Progenitor cell of endocrine pancreas (in vitro differentiated cells): ENCODE measurements at regions not wholly inside any gene's neighbourhood (a gene's known extent, or its start where the extent isn't known, plus 50 kb on each side); places are given as distances from the start of the nearest gene placed in this dataset.

Source experiments
- DNase-seq: peaks from one replicate; pipeline ENCODE4 v3.0.0; 2021; ENCODE audit warnings: low spot score; ENCODE audit not compliant: unreplicated experiment
- H3K27ac Mint-ChIP-seq: 2 replicates; pipeline ENCODE4 v1.8.0; 2021; ENCODE audit warnings: mild to moderate bottlenecking, moderate library complexity, mixed read lengths
- H3K27me3 Mint-ChIP-seq: 2 replicates; pipeline ENCODE4 v1.8.0; 2021; ENCODE audit warnings: mixed read lengths
- H3K36me3 Mint-ChIP-seq: 2 replicates; pipeline ENCODE4 v1.8.0; 2022; ENCODE audit warnings: mixed read lengths; ENCODE audit not compliant: insufficient read depth
- H3K4me1 Mint-ChIP-seq: 2 replicates; pipeline ENCODE4 v1.8.0; 2021; ENCODE audit warnings: low read depth, mixed read lengths
- H3K4me3 Mint-ChIP-seq: 2 replicates; pipeline ENCODE4 v1.8.0; 2021; ENCODE audit warnings: low read depth, mild to moderate bottlenecking, moderate library complexity, mixed read lengths
- H3K9me3 Mint-ChIP-seq: 2 replicates; pipeline ENCODE4 v1.8.0; 2021; ENCODE audit warnings: low read depth, mixed read lengths
- CTCF ChIP-seq: fragments of 200-600 bp; sonication (generic); IDR thresholded peaks from one replicate; pipeline ENCODE4 v1.5.0; 2021; ENCODE audit warnings: antibody characterized with exemption, mild to moderate bottlenecking; ENCODE audit not compliant: unreplicated experiment

- Mint-ChIP-seq H3K9me3 (peaks cover 10% of the 10 kb centered on the region), H3K27ac (no peak overlapping the region), H3K27me3 (no peaks in the 10 kb centered on the region), H3K4me3 (no peak overlapping the region), H3K36me3 (no peaks in the 10 kb centered on the region), H3K4me1 (no peaks in the 10 kb centered on the region)
- DNase-seq: no peak
- TF ChIP-seq CTCF: no peak
Observed at GRCh38 chr13:83297586-83298290, 584.5 kb downstream of the SLITRK1 start.

GRCh38 chr13:83295686-83296085 is 586.6 kb downstream of the SLITRK1 start:
- H3K9me3 Mint-ChIP-seq: peaks cover 10% of the 10 kb centered on the region
- DNase-seq: no peak
- TF ChIP-seq CTCF: no peak
- no peak overlapping the region for H3K4me3 Mint-ChIP-seq
- H3K4me1 Mint-ChIP-seq: no peaks in the 10 kb centered on the region
- no peak overlapping the region for H3K27ac Mint-ChIP-seq
- H3K27me3 Mint-ChIP-seq: no peaks in the 10 kb centered on the region
- no peaks in the 10 kb centered on the region for H3K36me3 Mint-ChIP-seq

- Mint-ChIP-seq H3K4me3 (no peak overlapping the region), H3K36me3 (no peaks in the 10 kb centered on the region), H3K9me3 (no peaks in the 10 kb centered on the region), H3K27ac (no peak overlapping the region), H3K27me3 (no peaks in the 10 kb centered on the region), H3K4me1 (no peaks in the 10 kb centered on the region)
- no peak for TF ChIP-seq CTCF
- no peak for DNase-seq
Observed at GRCh38 chr13:83286737-83287136, 595.5 kb downstream of the SLITRK1 start.

GRCh38 chr13:83281654-83282053 is 600.6 kb downstream of the SLITRK1 start:
- no peak for DNase-seq
- H3K9me3 Mint-ChIP-seq: no peaks in the 10 kb centered on the region
- no peak overlapping the region for H3K27ac Mint-ChIP-seq
- H3K27me3 Mint-ChIP-seq: no peaks in the 10 kb centered on the region
- no peak overlapping the region for H3K4me3 Mint-ChIP-seq
- H3K4me1 Mint-ChIP-seq: no peaks in the 10 kb centered on the region
- no peaks in the 10 kb centered on the region for H3K36me3 Mint-ChIP-seq
- TF ChIP-seq CTCF: no peak

- no peaks in the 10 kb centered on the region for H3K9me3 Mint-ChIP-seq
- H3K4me3 Mint-ChIP-seq: no peak overlapping the region
- no peaks in the 10 kb centered on the region for H3K27me3 Mint-ChIP-seq
- no peak for TF ChIP-seq CTCF
- DNase-seq: no peak
- H3K36me3 Mint-ChIP-seq: no peaks in the 10 kb centered on the region
- H3K4me1 Mint-ChIP-seq: peaks cover 4% of the 10 kb centered on the region
- no peak overlapping the region for H3K27ac Mint-ChIP-seq
Observed at GRCh38 chr13:83274679-83275078, 607.6 kb downstream of the SLITRK1 start.
